EL (cell line): ENCODE measurements at regions not wholly inside any gene's neighbourhood (a gene's known extent, or its start where the extent isn't known, plus 50 kb on each side); places are given as distances from the start of the nearest gene placed in this dataset.

Experiments
- DNase-seq: peaks from one replicate; pipeline ENCODE4 v3.0.0-alpha.2; 2016

GRCh38 chr4:125135652-125136051, 179.1 kb upstream of the FAT4 start:
- DNase-seq = no peak

- no peak for DNase-seq
Observed at GRCh38 chr4:125132729-125133128, 182.0 kb upstream of the FAT4 start.

GRCh38 chr4:125131891-125132680, 182.7 kb upstream of the FAT4 start:
- DNase-seq = no peak

GRCh38 chr4:125125276-125125675, 189.5 kb upstream of the FAT4 start:
- no peak for DNase-seq

- peak; percentile 42 for DNase-seq
Observed at GRCh38 chr4:125123570-125124109, 191.1 kb upstream of the FAT4 start.

- no peak for DNase-seq
Observed at GRCh38 chr4:125121581-125121980, 193.2 kb upstream of the FAT4 start.

- DNase-seq = no peak
Observed at GRCh38 chr4:125116431-125116830, 198.3 kb upstream of the FAT4 start.

GRCh38 chr4:125115941-125116340, 198.8 kb upstream of the FAT4 start:
- peak; percentile 85 for DNase-seq

- peak; percentile 4 for DNase-seq
Observed at GRCh38 chr4:125115476-125115875, 199.3 kb upstream of the FAT4 start.

- no peak for DNase-seq
Observed at GRCh38 chr4:125112536-125112935, 202.2 kb upstream of the FAT4 start.

GRCh38 chr4:125111323-125111722, 203.4 kb upstream of the FAT4 start:
- no peak for DNase-seq

GRCh38 chr4:125105561-125105960, 209.2 kb upstream of the FAT4 start:
- peak; percentile 28 for DNase-seq

GRCh38 chr4:125104616-125105015, 210.1 kb upstream of the FAT4 start:
- no peak for DNase-seq

GRCh38 chr4:125101719-125102118, 213.0 kb upstream of the FAT4 start:
- peak; percentile 8 for DNase-seq

- peak; percentile 26 for DNase-seq
Observed at GRCh38 chr4:125097729-125098128, 217.0 kb upstream of the FAT4 start.

- no peak for DNase-seq
Observed at GRCh38 chr4:125096662-125097061, 218.1 kb upstream of the FAT4 start.

GRCh38 chr4:125091541-125091940, 223.2 kb upstream of the FAT4 start:
- no peak for DNase-seq

GRCh38 chr4:125091101-125091500, 223.7 kb upstream of the FAT4 start:
- DNase-seq = no peak

GRCh38 chr4:125084608-125085007, 230.1 kb upstream of the FAT4 start:
- DNase-seq = no peak

GRCh38 chr4:125082729-125083417, 231.9 kb upstream of the FAT4 start:
- no peak for DNase-seq

GRCh38 chr4:125072269-125072668, 242.5 kb upstream of the FAT4 start:
- no peak for DNase-seq

GRCh38 chr4:125070861-125071260, 243.9 kb upstream of the FAT4 start:
- no peak for DNase-seq

- peak; percentile 29 for DNase-seq
Observed at GRCh38 chr4:125062115-125063050, 252.4 kb upstream of the FAT4 start.
